ENCODE measurements at regions not wholly inside any gene's neighbourhood (a gene's known extent, or its start where the extent isn't known, plus 50 kb on each side); places are given as distances from the start of the nearest gene placed in this dataset.
A peak's percentile ranks its signal among the peaks of the same experiment; 100 is the strongest.

DNA sequence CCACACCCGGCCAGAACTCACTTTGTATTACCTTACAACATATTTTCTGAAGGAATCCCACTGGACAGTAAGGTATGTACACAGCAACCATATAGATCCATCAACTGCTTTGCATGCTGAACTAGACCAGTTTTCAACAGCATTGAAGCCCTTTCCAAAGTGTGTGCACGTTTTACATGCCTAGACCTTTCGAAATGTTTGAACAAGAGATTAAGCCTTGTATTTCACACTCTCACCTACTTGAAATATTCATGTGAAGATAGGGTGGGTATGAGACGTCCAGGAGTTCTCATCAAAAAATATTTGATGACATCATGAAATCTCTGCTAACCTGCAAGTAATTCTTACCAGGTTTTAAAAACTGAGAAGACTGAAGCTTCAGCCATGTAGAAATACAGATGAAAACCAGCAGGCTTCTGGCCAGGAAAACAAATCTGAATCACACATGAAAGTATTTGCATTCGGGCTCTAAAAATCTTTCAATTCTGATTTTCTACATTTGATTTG, 387.0 kb upstream of the PSMD7 start:
- no peaks in the 10 kb centered on the region for H3K36me3 ChIP-seq
- no peak overlapping the region for H3K4me3 ChIP-seq
- intact Hi-C loops (cut with DNase I) = no loop called here
- no peaks in the 10 kb centered on the region for H3K4me1 ChIP-seq
- H3K9me3 ChIP-seq = no peaks in the 10 kb centered on the region
- DNase-seq (no peak), ATAC-seq (peak; percentile 70)
- no peak for TF ChIP-seq CTCF (IDR thresholded peaks at IDR 0.05)
- H3K27me3 ChIP-seq = no peaks in the 10 kb centered on the region
- no peak overlapping the region for H3K27ac ChIP-seq

GRCh38 chr16:73891129-73891542, 405.5 kb upstream of the PSMD7 start:
- Histone ChIP-seq H3K9me3 (no peaks in the 10 kb centered on the region), H3K27me3 (peaks cover 36% of the 10 kb centered on the region), H3K27ac (no peak overlapping the region), H3K4me3 (no peak overlapping the region), H3K4me1 (no peaks in the 10 kb centered on the region), H3K36me3 (no peaks in the 10 kb centered on the region)
- DNase-seq (no peak), ATAC-seq (peak; percentile 39)
- intact Hi-C loops (cut with DNase I) = no loop called here
- no peak for TF ChIP-seq CTCF (IDR thresholded peaks at IDR 0.05)

DNA sequence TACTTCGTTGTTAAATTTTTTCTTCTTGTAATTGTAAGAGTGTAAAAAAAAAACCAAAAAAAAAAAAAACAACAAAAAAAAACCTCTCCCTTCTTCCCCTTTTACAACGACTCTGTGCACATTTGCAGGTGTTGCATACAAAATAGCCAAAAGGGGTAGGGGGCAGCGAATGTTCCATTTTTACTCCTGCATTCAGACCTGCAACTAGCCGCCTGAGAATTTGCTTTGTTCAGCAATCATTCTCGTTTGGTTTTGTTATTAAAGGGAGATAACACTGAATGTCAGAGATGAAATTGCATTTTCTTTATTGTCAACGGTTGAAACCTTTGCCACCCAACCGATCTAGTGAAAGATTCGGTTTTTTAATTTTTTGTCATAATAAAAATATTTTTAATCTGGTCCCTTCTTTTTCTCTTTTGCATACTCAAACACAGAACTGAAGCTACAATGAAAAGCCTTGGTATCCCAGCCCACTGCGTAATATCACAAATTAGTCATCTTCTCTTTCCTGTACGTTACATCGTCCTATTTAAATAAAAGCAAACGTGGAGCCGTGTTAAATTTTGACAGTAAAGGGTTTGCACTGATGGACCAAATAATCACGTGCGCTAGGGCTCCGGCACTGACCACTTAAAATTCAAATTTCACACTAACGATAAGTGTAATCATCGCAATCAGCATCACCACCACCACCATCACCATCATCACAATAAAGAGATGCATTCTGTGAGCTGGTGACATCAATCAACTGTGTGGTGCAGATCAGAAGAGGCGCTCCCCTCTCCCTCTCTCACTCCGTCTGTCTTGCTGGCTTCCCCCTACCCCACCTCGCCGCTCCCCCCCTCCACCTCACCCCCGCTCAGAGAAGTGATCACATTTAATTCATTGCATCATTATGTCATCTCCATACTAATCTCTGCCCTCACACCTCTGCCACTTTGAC, 406.2 kb upstream of the PSMD7 start:
- no peaks in the 10 kb centered on the region for H3K36me3 ChIP-seq
- ATAC-seq (no peak), DNase-seq (no peak)
- H3K4me1 ChIP-seq = no peaks in the 10 kb centered on the region
- H3K9me3 ChIP-seq = no peaks in the 10 kb centered on the region
- intact Hi-C loops (cut with DNase I) = no loop called here
- no peak overlapping the region for H3K27ac ChIP-seq
- H3K27me3 ChIP-seq = peaks cover 36% of the 10 kb centered on the region
- H3K4me3 ChIP-seq = no peak overlapping the region
- no peak for TF ChIP-seq CTCF (IDR thresholded peaks at IDR 0.05)

DNA sequence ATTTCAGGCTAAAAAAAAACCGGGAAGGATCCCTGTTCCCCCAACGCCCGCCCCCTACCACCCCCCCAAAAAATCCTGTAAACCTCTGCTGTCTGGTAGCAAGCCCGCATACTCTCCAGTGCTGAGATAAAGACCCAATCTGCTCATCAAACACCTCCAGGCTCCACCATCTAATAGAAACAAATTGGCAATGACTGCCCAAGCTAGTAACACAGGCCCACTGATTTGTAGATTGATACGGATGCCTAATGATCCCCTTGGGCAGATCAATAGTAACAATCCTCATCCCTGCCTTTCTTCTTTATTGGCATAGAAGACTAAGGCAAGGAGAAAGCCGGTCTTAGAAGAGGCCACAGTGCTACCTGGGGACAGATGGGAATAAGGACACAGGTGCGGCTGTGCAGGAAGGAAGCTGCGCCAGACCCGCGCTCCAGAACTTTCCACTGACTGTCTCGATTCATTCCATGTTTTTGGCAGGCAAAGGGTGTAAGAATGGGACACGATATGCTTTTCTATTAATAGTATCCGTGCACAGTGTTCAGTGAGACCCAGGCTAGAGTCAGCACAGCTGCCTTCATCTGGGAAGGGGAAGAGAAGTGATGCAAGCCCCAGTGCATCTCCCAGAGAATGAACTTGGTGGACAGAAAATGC, 407.6 kb upstream of the PSMD7 start:
- Histone ChIP-seq H3K36me3 (no peaks in the 10 kb centered on the region), H3K27me3 (peaks cover 38% of the 10 kb centered on the region), H3K4me1 (no peaks in the 10 kb centered on the region), H3K9me3 (no peaks in the 10 kb centered on the region), H3K27ac (no peak overlapping the region), H3K4me3 (no peak overlapping the region)
- no peak for TF ChIP-seq CTCF (IDR thresholded peaks at IDR 0.05)
- ATAC-seq = no peak
- intact Hi-C loops (cut with DNase I) = no loop called here
- DNase-seq = no peak

GRCh38 chr16:73887911-73888310, 408.7 kb upstream of the PSMD7 start:
- no peak for ATAC-seq
- no peak overlapping the region for H3K4me3 ChIP-seq
- no peak for DNase-seq
- no peak for TF ChIP-seq CTCF (IDR thresholded peaks at IDR 0.05)
- H3K4me1 ChIP-seq = no peaks in the 10 kb centered on the region
- peaks cover 40% of the 10 kb centered on the region for H3K27me3 ChIP-seq
- H3K36me3 ChIP-seq = no peaks in the 10 kb centered on the region
- no peaks in the 10 kb centered on the region for H3K9me3 ChIP-seq
- intact Hi-C loops (cut with DNase I) = no loop called here
- H3K27ac ChIP-seq = no peak overlapping the region
